Liver (tissue), 7 donors: ENCODE measurements at regions not wholly inside any gene's neighbourhood (a gene's known extent, or its start where the extent isn't known, plus 50 kb on each side); places are given as distances from the start of the nearest gene placed in this dataset.
"Not testable (repeated sequence)": the region's sequence is repeated elsewhere in the genome, so short reads cannot be mapped to it uniquely, and the experiment has no call there.

ENCODE experiments used
- DNase-seq: peaks from one replicate; pipeline ENCODE4 v3.0.0-alpha.2; 2017; ENCODE audit warnings: low spot score
- H3K27ac ChIP-seq, 2 donors: one replicate each; pipeline ENCODE4 v1.7.0; 2013; ENCODE audit warnings: inconsistent platforms in 2 of 2, low read length in 2 of 2, control low read depth in 1 of 2, low read depth in 1 of 2, mild to moderate bottlenecking in 1 of 2
- H3K27me3 ChIP-seq, 4 donors: one replicate each; pipeline versions ENCODE4 v1.6.1 to v1.7.0; 2013; ENCODE audit warnings: low read length in 3 of 4, inconsistent platforms in 1 of 4, mild to moderate bottlenecking in 1 of 4, moderate library complexity in 1 of 4; ENCODE audit not compliant: control insufficient read depth in 4 of 4, insufficient read depth in 4 of 4
- H3K36me3 ChIP-seq, 4 donors: one replicate each; pipeline versions ENCODE4 v1.6.1 to v1.7.0; 2013; ENCODE audit warnings: low read length in 3 of 4, mild to moderate bottlenecking in 3 of 4, low read depth in 1 of 4, moderate library complexity in 1 of 4; ENCODE audit not compliant: control insufficient read depth in 4 of 4, insufficient read depth in 3 of 4
- H3K4me1 ChIP-seq, 4 donors: one replicate each; pipeline versions ENCODE4 v1.6.1 to v1.7.0; 2013; ENCODE audit warnings: low read length in 3 of 4, mild to moderate bottlenecking in 3 of 4, moderate library complexity in 1 of 4; ENCODE audit not compliant: control insufficient read depth in 4 of 4, insufficient read depth in 4 of 4
- H3K4me3 ChIP-seq, 3 donors: one replicate each; pipeline versions ENCODE4 v1.6.1 to v1.7.0; 2013; ENCODE audit warnings: low read length in 3 of 3, control low read depth in 1 of 3, low read depth in 1 of 3, mild to moderate bottlenecking in 1 of 3
- H3K9ac ChIP-seq, 2 donors: one replicate each; pipeline ENCODE4 v1.7.0; 2013; ENCODE audit warnings: low read length in 2 of 2, mild to moderate bottlenecking in 2 of 2, moderate library complexity in 2 of 2, control low read depth in 1 of 2, low read depth in 1 of 2
- H3K9me3 ChIP-seq, 4 donors: one replicate each; pipeline versions ENCODE4 v1.6.1 to v1.7.0; 2013; ENCODE audit warnings: low read length in 3 of 4; ENCODE audit not compliant: control insufficient read depth in 4 of 4
- EGR1 ChIP-seq, 2 donors: IDR thresholded peaks; 2 replicates each; pipeline ENCODE4 v1.6.1; 2016 to 2018; ENCODE audit warnings: antibody characterized with exemption in 2 of 2, low read depth in 2 of 2
- FOXA2 ChIP-seq: IDR thresholded peaks from 2 replicates; pipeline ENCODE4 v1.6.1; 2016; ENCODE audit warnings: antibody characterized with exemption
- GABPA ChIP-seq, 2 donors: IDR thresholded peaks in 1 of 2; conservative IDR thresholded peaks in 1 of 2; 2 replicates each; pipeline ENCODE4 v1.6.1; 2016; ENCODE audit warnings: antibody characterized with exemption in 2 of 2, mild to moderate bottlenecking in 1 of 2, moderate library complexity in 1 of 2
- HNF4G ChIP-seq: IDR thresholded peaks from 2 replicates; pipeline ENCODE4 v1.6.1; 2016; ENCODE audit warnings: antibody characterized with exemption
- JUND ChIP-seq, 2 donors: IDR thresholded peaks; 2 replicates each; pipeline ENCODE4 v1.6.1; 2016; ENCODE audit warnings: antibody characterized with exemption in 2 of 2
- MAX ChIP-seq: IDR thresholded peaks from 2 replicates; pipeline ENCODE4 v1.6.1; 2016; ENCODE audit warnings: antibody characterized with exemption
- NR2F2 ChIP-seq: IDR thresholded peaks from 2 replicates; pipeline ENCODE4 v1.6.1; 2016; ENCODE audit warnings: antibody characterized with exemption
- RAD21 ChIP-seq, 2 donors: IDR thresholded peaks; 2 replicates each; pipeline ENCODE4 v1.6.1; 2016; ENCODE audit warnings: antibody characterized with exemption in 2 of 2, mild to moderate bottlenecking in 2 of 2
- RXRA ChIP-seq, 2 donors: IDR thresholded peaks; 2 replicates each; pipeline ENCODE4 v1.6.1; 2017 to 2018; ENCODE audit warnings: antibody characterized with exemption in 2 of 2, mild to moderate bottlenecking in 1 of 2
- YY1 ChIP-seq: IDR thresholded peaks from 2 replicates; pipeline ENCODE4 v1.6.1; 2016; ENCODE audit warnings: antibody characterized with exemption, mild to moderate bottlenecking
- ZBTB33 ChIP-seq: IDR thresholded peaks from 2 replicates; pipeline ENCODE4 v1.6.1; 2016; ENCODE audit warnings: antibody characterized with exemption
- WGBS: extraction: QIAGEN DNeasy Blood & Tissue Kit; methylation state at CpG from one replicate; pipeline ENCODE4 v1.1.7; 2013; 5-methylcytosine and 5-hydroxymethylcytosine counted together
- donor health status: healthy.
- donor health status: healthy.
- donor health status: healthy.
- donor health status: healthy.

GRCh38 chr20:17821606-17822005 lies 121.8 kb downstream of the BANF2 start:
- not testable (repeated sequence) for H3K4me3 ChIP-seq, H3K9ac ChIP-seq, H3K27me3 ChIP-seq, H3K36me3 ChIP-seq, H3K9me3 ChIP-seq, DNase-seq
- peaks cover 0 to 17% (median 7%) of the 10 kb centered on the region in 4 donors for H3K4me1 ChIP-seq
- peak overlapping the region in 1 of 2 donors; percentile 45 for H3K27ac ChIP-seq
- WGBS: 93% methylated on average over 3 of the region's 3 CpGs

- TF ChIP-seq FOXA2: no peak
- no peak for TF ChIP-seq YY1
- no peak for TF ChIP-seq HNF4G
- no peak for TF ChIP-seq NR2F2
- no peak for TF ChIP-seq RXRA (IDR thresholded peaks at IDR 0.05)
- TF ChIP-seq EGR1 (IDR thresholded peaks at IDR 0.05; ENCODE audit: low read depth in 2 of 2): no peak
- H3K27me3 ChIP-seq: no peaks in the 10 kb centered on the region
- H3K9me3 ChIP-seq: no peaks in the 10 kb centered on the region
- no peak overlapping the region for H3K27ac ChIP-seq
- H3K4me1 ChIP-seq: peaks cover 0 to 17% (median 7%) of the 10 kb centered on the region in 4 donors
- H3K4me3 ChIP-seq: no peak overlapping the region
- H3K36me3 ChIP-seq: no peaks in the 10 kb centered on the region
- 98% methylated on average over 2 of the region's 2 CpGs for WGBS
- no peak overlapping the region for H3K9ac ChIP-seq
- DNase-seq: no peak
These were observed 119.8 kb downstream of the BANF2 start for GRCh38 chr20:17819395-17820093.

- TF ChIP-seq NR2F2: no peak
- no peak for TF ChIP-seq ZBTB33
- no peak for TF ChIP-seq HNF4G
- TF ChIP-seq YY1: no peak
- TF ChIP-seq GABPA (IDR thresholded peaks at IDR 0.05 in 1 of 2, conservative IDR thresholded peaks at IDR 0.05 in 1 of 2): no peak
- no peak for TF ChIP-seq RAD21 (IDR thresholded peaks at IDR 0.05)
- TF ChIP-seq MAX: no peak
- no peak for TF ChIP-seq RXRA (IDR thresholded peaks at IDR 0.05)
- no peak for TF ChIP-seq JUND (IDR thresholded peaks at IDR 0.05)
- no peak overlapping the region for H3K27ac ChIP-seq
- no peaks in the 10 kb centered on the region for H3K9me3 ChIP-seq
- WGBS: 95% methylated on average over 7 of the region's 7 CpGs
- no peaks in the 10 kb centered on the region for H3K27me3 ChIP-seq
- H3K36me3 ChIP-seq: no peaks in the 10 kb centered on the region
- DNase-seq: no peak
- no peak overlapping the region for H3K9ac ChIP-seq
- H3K4me3 ChIP-seq: no peak overlapping the region
- peaks cover 0 to 13% (median 7%) of the 10 kb centered on the region in 4 donors for H3K4me1 ChIP-seq
These were observed 118.4 kb downstream of the BANF2 start for GRCh38 chr20:17818187-17818586.
